H1 (cell line): ENCODE measurements at regions not wholly inside any gene's neighbourhood (a gene's known extent, or its start where the extent isn't known, plus 50 kb on each side); places are given as distances from the start of the nearest gene placed in this dataset.

Experiments used
- CHD2 ChIP-seq: IDR thresholded peaks from 2 replicates; pipeline ENCODE4 v1.6.1; 2012; ENCODE audit warnings: low read length, improper control_type of control experiment
- CHD7 ChIP-seq: fragments of 300-600 bp; sonication (generic); IDR thresholded peaks from 2 replicates; pipeline ENCODE4 v1.7.1; 2012; ENCODE audit warnings: low read length, moderate library complexity, mild to moderate bottlenecking, inconsistent platforms; ENCODE audit not compliant: insufficient replicate concordance
- POLR2A ChIP-seq, 2 experiments: IDR thresholded peaks; 1 replicate in 1 of 2; 2 replicates in 1 of 2; pipeline ENCODE4 v1.6.1; 2011; ENCODE audit warnings: low read depth in 2 of 2, low read length in 2 of 2, mild to moderate bottlenecking in 2 of 2; ENCODE audit errors: control extremely low read depth in 1 of 2
- RFX5 ChIP-seq: IDR thresholded peaks from 2 replicates; pipeline ENCODE4 v1.6.1; 2011; ENCODE audit warnings: low read depth, low read length, improper control_type of control experiment, borderline replicate concordance
- TF ChIP-seq, protein P1 (sequence below): IDR thresholded peaks from 2 replicates; pipeline ENCODE4 v1.6.1; 2012; ENCODE audit warnings: inconsistent platforms

GRCh38 chr9:78144008-78144381 is 91.9 kb upstream of the CEP78 start (continued):
- TF ChIP-seq CHD7 (no peak), CHD2 (no peak), POLR2A (IDR thresholded peaks at IDR 0.05; ENCODE audit: control extremely low read depth in 1 of 2, low read depth in 2 of 2, low read length in 2 of 2) (no peak), RFX5 (no peak)
- TF ChIP-seq, protein P1, sequence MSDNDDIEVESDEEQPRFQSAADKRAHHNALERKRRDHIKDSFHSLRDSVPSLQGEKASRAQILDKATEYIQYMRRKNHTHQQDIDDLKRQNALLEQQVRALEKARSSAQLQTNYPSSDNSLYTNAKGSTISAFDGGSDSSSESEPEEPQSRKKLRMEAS: no peak
